Body of pancreas (tissue), 4 donors: ENCODE measurements at regions not wholly inside any gene's neighbourhood (a gene's known extent, or its start where the extent isn't known, plus 50 kb on each side); places are given as distances from the start of the nearest gene placed in this dataset.

Source experiments
- CTCF ChIP-seq, 7 experiments: fragments of 450-650 bp in 4 of 7; fragments of 200-600 bp in 3 of 7; sonication (generic) in 3 of 7; IDR thresholded peaks; one replicate each; pipeline ENCODE4 v1.5.1; 2016 to 2019; ENCODE audit warnings: antibody characterized with exemption in 7 of 7
- POLR2A ChIP-seq, 3 donors: fragments of 450-650 bp; IDR thresholded peaks; one replicate each; pipeline ENCODE4 v1.6.1; 2016; ENCODE audit warnings: antibody characterized with exemption in 3 of 3, mild to moderate bottlenecking in 2 of 3

- no peak for TF ChIP-seq POLR2A (IDR thresholded peaks at IDR 0.05)
- no peak for TF ChIP-seq CTCF (IDR thresholded peaks at IDR 0.05)
Observed at GRCh38 chr1:65066419-65066765, 81.6 kb upstream of the AK4 start.
